Right forelimb (tissue), 1 donor: ENCODE measurements at regions not wholly inside any gene's neighbourhood (a gene's known extent, or its start where the extent isn't known, plus 50 kb on each side); places are given as distances from the start of the nearest gene placed in this dataset.

Source experiments
- DNase-seq: peaks from one replicate; pipeline ENCODE4 v3.0.0-alpha.2; 2018

- no peak for DNase-seq
Measured at GRCh38 chr11:123253223-123253622, 58.2 kb upstream of the CLMP start.

GRCh38 chr11:123251657-123252344 lies 56.8 kb upstream of the CLMP start:
- DNase-seq = peak; percentile 53

- no peak for DNase-seq
Measured at GRCh38 chr11:123250892-123251656, 56.0 kb upstream of the CLMP start.

- no peak for DNase-seq
Measured at GRCh38 chr11:123249354-123249753, 54.3 kb upstream of the CLMP start.

- DNase-seq = no peak
Measured at GRCh38 chr11:123247813-123248379, 52.8 kb upstream of the CLMP start.

GRCh38 chr11:123247496-123247799 lies 52.4 kb upstream of the CLMP start:
- no peak for DNase-seq

GRCh38 chr11:123246749-123247495 lies 51.9 kb upstream of the CLMP start:
- peak; percentile 91 for DNase-seq

GRCh38 chr11:123245567-123245966 lies 50.5 kb upstream of the CLMP start:
- DNase-seq = no peak
